ENCODE measurements at regions not wholly inside any gene's neighbourhood (a gene's known extent, or its start where the extent isn't known, plus 50 kb on each side); places are given as distances from the start of the nearest gene placed in this dataset.

- TF ChIP-seq ZNF655 (CRISPR knock-in tag; IDR thresholded peaks at IDR 0.05) = no peak
- no peak for TF ChIP-seq TEAD2 (tag; IDR thresholded peaks at IDR 0.05)
- no peak for TF ChIP-seq NFYB (IDR thresholded peaks at IDR 0.05; ENCODE audit: extremely low read depth, insufficient read length)
Observed at GRCh38 chr5:156006026-156006647, 320.8 kb upstream of the SGCD start (continued).

GRCh38 chr5:156008844-156009243, 318.1 kb upstream of the SGCD start:
- Histone ChIP-seq H3K4me2 (ENCODE audit: insufficient read depth, low read length) (no peak overlapping the region), H4K20me1 (replicated peaks; ENCODE audit: control insufficient read depth, insufficient read depth, low read length) (no peaks in the 10 kb centered on the region), H3K4me1 (replicated peaks in 1 of 2; ENCODE audit: control insufficient read depth in 2 of 2, insufficient read depth in 2 of 2, low read length in 2 of 2) (no peaks in the 10 kb centered on the region), H3K79me2 (ENCODE audit: control insufficient read depth, insufficient read depth, low read length) (no peaks in the 10 kb centered on the region), H3K9ac (ENCODE audit: insufficient read depth in 1 of 2, low read depth in 2 of 2, low read length in 2 of 2) (no peak overlapping the region), H3K27ac (ENCODE audit: extremely low read depth, low read depth, low read length) (no peak overlapping the region), H3K4me3 (no peak overlapping the region), H3K9me1 (ENCODE audit: control insufficient read depth, insufficient read depth, low read length) (no peaks in the 10 kb centered on the region), H3K27me3 (ENCODE audit: control insufficient read depth in 2 of 2, insufficient read depth in 2 of 2, low read length in 2 of 2) (no peaks in the 10 kb centered on the region), H2AFZ (ENCODE audit: low read depth, low read length) (no peak overlapping the region), H3K36me3 (ENCODE audit: control insufficient read depth, insufficient read depth, low read length) (no peaks in the 10 kb centered on the region), H3K9me3 (replicated peaks; ENCODE audit: control insufficient read depth, insufficient read depth, low read depth, low read length) (no peaks in the 10 kb centered on the region)
- in situ Hi-C loops (cut with MboI) = no loop called here
- WGBS (ENCODE audit: insufficient coverage, low coverage, missing lambda C conversion rate) = 0% methylated on average over 1 of the region's 1 CpG
- FAIRE-seq (no peak), DNase-seq (ENCODE audit: extremely low read depth in 1 of 4, low spot score in 3 of 4) (no peak), ATAC-seq (no peak)
- intact Hi-C loops (cut with micrococcal nuclease) = no loop called here
- BruUV-seq (replicated peaks) = no TSS peak
- TF ChIP-seq CREBBP (IDR thresholded peaks at IDR 0.05; ENCODE audit: low read depth, low read length) (no peak), ZNF140 (CRISPR knock-in tag; IDR thresholded peaks at IDR 0.05) (no peak), ZC3H4 (CRISPR knock-in tag; IDR thresholded peaks at IDR 0.05; ENCODE audit: borderline replicate concordance) (no peak), ATF2 (CRISPR knock-in tag; IDR thresholded peaks at IDR 0.05) (no peak), ZEB2 (IDR thresholded peaks at IDR 0.05) (no peak), SMAD2 (IDR thresholded peaks at IDR 0.05; ENCODE audit: low read depth, low read length) (no peak)
- ChIA-PET POLR2A (no interaction called here), CTCF (ENCODE audit: low intra/inter-chr PET ratio) (no interaction called here)
